ENCODE measurements at regions not wholly inside any gene's neighbourhood (a gene's known extent, or its start where the extent isn't known, plus 50 kb on each side); places are given as distances from the start of the nearest gene placed in this dataset.

- H2AFZ ChIP-seq (ENCODE audit: low read depth, low read length), result no peak overlapping the region
- no TSS peak for BruUV-seq (replicated peaks)
These were observed 253.3 kb downstream of the HS3ST1 start for GRCh38 chr4:11175374-11175773.

GRCh38 chr4:11166606-11167005 is 262.1 kb downstream of the HS3ST1 start:
- POLR2A ChIA-PET, result no interaction called here
- DNase-seq (ENCODE audit: extremely low read depth in 1 of 4, low spot score in 3 of 4), result no peak
- H3K9me3 ChIP-seq (replicated peaks; ENCODE audit: control insufficient read depth, insufficient read depth, low read depth, low read length), result no peaks in the 10 kb centered on the region
- TF ChIP-seq CBFA2T3 (IDR thresholded peaks at IDR 0.05), result no peak
- TF ChIP-seq ZNF354B (CRISPR knock-in tag; IDR thresholded peaks at IDR 0.05), result no peak
- no peak for TF ChIP-seq ZNF589 (CRISPR knock-in tag; IDR thresholded peaks at IDR 0.05; ENCODE audit: low read depth)
- TF ChIP-seq, protein P1, sequence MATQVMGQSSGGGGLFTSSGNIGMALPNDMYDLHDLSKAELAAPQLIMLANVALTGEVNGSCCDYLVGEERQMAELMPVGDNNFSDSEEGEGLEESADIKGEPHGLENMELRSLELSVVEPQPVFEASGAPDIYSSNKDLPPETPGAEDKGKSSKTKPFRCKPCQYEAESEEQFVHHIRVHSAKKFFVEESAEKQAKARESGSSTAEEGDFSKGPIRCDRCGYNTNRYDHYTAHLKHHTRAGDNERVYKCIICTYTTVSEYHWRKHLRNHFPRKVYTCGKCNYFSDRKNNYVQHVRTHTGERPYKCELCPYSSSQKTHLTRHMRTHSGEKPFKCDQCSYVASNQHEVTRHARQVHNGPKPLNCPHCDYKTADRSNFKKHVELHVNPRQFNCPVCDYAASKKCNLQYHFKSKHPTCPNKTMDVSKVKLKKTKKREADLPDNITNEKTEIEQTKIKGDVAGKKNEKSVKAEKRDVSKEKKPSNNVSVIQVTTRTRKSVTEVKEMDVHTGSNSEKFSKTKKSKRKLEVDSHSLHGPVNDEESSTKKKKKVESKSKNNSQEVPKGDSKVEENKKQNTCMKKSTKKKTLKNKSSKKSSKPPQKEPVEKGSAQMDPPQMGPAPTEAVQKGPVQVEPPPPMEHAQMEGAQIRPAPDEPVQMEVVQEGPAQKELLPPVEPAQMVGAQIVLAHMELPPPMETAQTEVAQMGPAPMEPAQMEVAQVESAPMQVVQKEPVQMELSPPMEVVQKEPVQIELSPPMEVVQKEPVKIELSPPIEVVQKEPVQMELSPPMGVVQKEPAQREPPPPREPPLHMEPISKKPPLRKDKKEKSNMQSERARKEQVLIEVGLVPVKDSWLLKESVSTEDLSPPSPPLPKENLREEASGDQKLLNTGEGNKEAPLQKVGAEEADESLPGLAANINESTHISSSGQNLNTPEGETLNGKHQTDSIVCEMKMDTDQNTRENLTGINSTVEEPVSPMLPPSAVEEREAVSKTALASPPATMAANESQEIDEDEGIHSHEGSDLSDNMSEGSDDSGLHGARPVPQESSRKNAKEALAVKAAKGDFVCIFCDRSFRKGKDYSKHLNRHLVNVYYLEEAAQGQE (IDR thresholded peaks at IDR 0.05; ENCODE audit: borderline replicate concordance), result no peak
- TF ChIP-seq, protein P1 (CRISPR knock-in tag; IDR thresholded peaks at IDR 0.05; ENCODE audit: low read depth), result no peak

More at GRCh38 chr4:11175374-11175773, 253.3 kb downstream of the HS3ST1 start:
- Histone ChIP-seq H3K4me2 (ENCODE audit: insufficient read depth, low read length) (no peak overlapping the region), H4K20me1 (replicated peaks; ENCODE audit: control insufficient read depth, insufficient read depth, low read length) (no peaks in the 10 kb centered on the region), H3K9me3 (replicated peaks; ENCODE audit: control insufficient read depth, insufficient read depth, low read depth, low read length) (0 out of 2 replicates have a peak, but pooled peaks cover 2% of the 10 kb centered on the region), H3K27ac (ENCODE audit: extremely low read depth, low read depth, low read length) (no peak overlapping the region), H3K9me1 (ENCODE audit: control insufficient read depth, insufficient read depth, low read length) (no peaks in the 10 kb centered on the region), H3K4me3 (no peak overlapping the region), H3K27me3 (ENCODE audit: control insufficient read depth in 2 of 2, insufficient read depth in 2 of 2, low read length in 2 of 2) (no peaks in the 10 kb centered on the region), H3K79me2 (ENCODE audit: control insufficient read depth, insufficient read depth, low read length) (no peaks in the 10 kb centered on the region), H3K36me3 (ENCODE audit: control insufficient read depth, insufficient read depth, low read length) (no peaks in the 10 kb centered on the region), H3K9ac (ENCODE audit: insufficient read depth in 1 of 2, low read depth in 2 of 2, low read length in 2 of 2) (no peak overlapping the region), H3K4me1 (replicated peaks in 1 of 2; ENCODE audit: control insufficient read depth in 2 of 2, insufficient read depth in 2 of 2, low read length in 2 of 2) (no peaks in the 10 kb centered on the region)
- in situ Hi-C loops (cut with MboI), result no loop called here
- ATAC-seq (no peak), DNase-seq (ENCODE audit: extremely low read depth in 1 of 4, low spot score in 3 of 4) (no peak), FAIRE-seq (no peak)
- POLR2A ChIA-PET, result no interaction called here
- CTCF ChIA-PET (ENCODE audit: low intra/inter-chr PET ratio), result no interaction called here
- no peak for TF ChIP-seq ADNP (tag; IDR thresholded peaks at IDR 0.05)
- TF ChIP-seq ZFP1 (CRISPR knock-in tag; IDR thresholded peaks at IDR 0.05), result no peak
- TF ChIP-seq NR4A1 (CRISPR knock-in tag; IDR thresholded peaks at IDR 0.05), result no peak
- no peak for TF ChIP-seq NR4A1 (tag; IDR thresholded peaks at IDR 0.05)
- no peak for TF ChIP-seq ZNF668 (CRISPR knock-in tag; IDR thresholded peaks at IDR 0.05)
- TF ChIP-seq, protein P2, sequence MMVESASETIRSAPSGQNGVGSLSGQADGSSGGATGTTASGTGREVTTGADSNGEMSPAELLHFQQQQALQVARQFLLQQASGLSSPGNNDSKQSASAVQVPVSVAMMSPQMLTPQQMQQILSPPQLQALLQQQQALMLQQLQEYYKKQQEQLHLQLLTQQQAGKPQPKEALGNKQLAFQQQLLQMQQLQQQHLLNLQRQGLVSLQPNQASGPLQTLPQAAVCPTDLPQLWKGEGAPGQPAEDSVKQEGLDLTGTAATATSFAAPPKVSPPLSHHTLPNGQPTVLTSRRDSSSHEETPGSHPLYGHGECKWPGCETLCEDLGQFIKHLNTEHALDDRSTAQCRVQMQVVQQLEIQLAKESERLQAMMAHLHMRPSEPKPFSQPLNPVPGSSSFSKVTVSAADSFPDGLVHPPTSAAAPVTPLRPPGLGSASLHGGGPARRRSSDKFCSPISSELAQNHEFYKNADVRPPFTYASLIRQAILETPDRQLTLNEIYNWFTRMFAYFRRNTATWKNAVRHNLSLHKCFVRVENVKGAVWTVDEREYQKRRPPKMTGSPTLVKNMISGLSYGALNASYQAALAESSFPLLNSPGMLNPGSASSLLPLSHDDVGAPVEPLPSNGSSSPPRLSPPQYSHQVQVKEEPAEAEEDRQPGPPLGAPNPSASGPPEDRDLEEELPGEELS (CRISPR knock-in tag; IDR thresholded peaks at IDR 0.05; ENCODE audit: borderline replicate concordance), result no peak
- intact Hi-C loops (cut with micrococcal nuclease), result no loop called here

More at GRCh38 chr4:11166606-11167005, 262.1 kb downstream of the HS3ST1 start:
- Histone ChIP-seq H3K4me3 (no peak overlapping the region), H3K79me2 (ENCODE audit: control insufficient read depth, insufficient read depth, low read length) (no peaks in the 10 kb centered on the region), H3K4me2 (ENCODE audit: insufficient read depth, low read length) (no peak overlapping the region), H3K9ac (ENCODE audit: insufficient read depth in 1 of 2, low read depth in 2 of 2, low read length in 2 of 2) (no peak overlapping the region), H3K9me1 (ENCODE audit: control insufficient read depth, insufficient read depth, low read length) (no peaks in the 10 kb centered on the region), H4K20me1 (replicated peaks; ENCODE audit: control insufficient read depth, insufficient read depth, low read length) (no peaks in the 10 kb centered on the region), H3K27ac (ENCODE audit: extremely low read depth, low read depth, low read length) (no peak overlapping the region), H3K36me3 (ENCODE audit: control insufficient read depth, insufficient read depth, low read length) (no peaks in the 10 kb centered on the region), H2AFZ (ENCODE audit: low read depth, low read length) (no peak overlapping the region), H3K27me3 (ENCODE audit: control insufficient read depth in 2 of 2, insufficient read depth in 2 of 2, low read length in 2 of 2) (no peaks in the 10 kb centered on the region), H3K4me1 (replicated peaks in 1 of 2; ENCODE audit: control insufficient read depth in 2 of 2, insufficient read depth in 2 of 2, low read length in 2 of 2) (no peaks in the 10 kb centered on the region)
- BruUV-seq (replicated peaks), result no TSS peak
- FAIRE-seq, result no peak
- intact Hi-C loops (cut with micrococcal nuclease) (no loop called here), in situ Hi-C loops (cut with MboI) (no loop called here)
- CTCF ChIA-PET (ENCODE audit: low intra/inter-chr PET ratio), result no interaction called here
- no peak for ATAC-seq
